Heart left ventricle (tissue), 13 donors: ENCODE measurements at regions not wholly inside any gene's neighbourhood (a gene's known extent, or its start where the extent isn't known, plus 50 kb on each side); places are given as distances from the start of the nearest gene placed in this dataset.

Source experiments
- POLR2A ChIP-seq, 2 donors: fragments of 450-650 bp; IDR thresholded peaks; one replicate each; pipeline ENCODE4 v1.6.1; 2017; ENCODE audit warnings: antibody characterized with exemption in 2 of 2, mild to moderate bottlenecking in 2 of 2, moderate library complexity in 2 of 2
- TF ChIP-seq, protein P1 (sequence below), 12 donors: fragments of 200-600 bp; sonication (generic) in 4 of 12; IDR thresholded peaks; one replicate each; pipeline versions ENCODE4 v1.5.0 to v1.8.0; 2018 to 2022; ENCODE audit warnings: antibody characterized with exemption in 12 of 12, mild to moderate bottlenecking in 5 of 12
- donor health status: ischemic (EF 13 %, LVEDD 7.1; RV severe dilation, severe dysfunction).
- donor health status: DM: no; HTN: yes; CAD: no.
- donor health status: DM: no; HTN: no; CAD: no.
- donor health status: ischemic (EF 25% LVEDD 6.9; RV normal size, moderate dysfunction).
- donor health status: ischemic (EF 25% LVEDD 5.7; RV mildly dilated, moderate dysfunction).
- donor health status: ischemic (EF 35%, LVEDD 5.7; RV mildly dilated, moderate dysfunction).
- donor health status: nonischemic (EF 11% LVEDD 7.7; RV severe dilation, severe dysfunction).
- donor health status: DM: yes; HTN: yes; CAD: no.
- donor health status: PGD.
- donor health status: ischemic (EF 29% LVEDD 5.4; RV normal size, mild dysfunction).
- donor health status: nonischemic (EF 23%, LVEDD 6.1; RV moderate dilation, normal function).

DNA sequence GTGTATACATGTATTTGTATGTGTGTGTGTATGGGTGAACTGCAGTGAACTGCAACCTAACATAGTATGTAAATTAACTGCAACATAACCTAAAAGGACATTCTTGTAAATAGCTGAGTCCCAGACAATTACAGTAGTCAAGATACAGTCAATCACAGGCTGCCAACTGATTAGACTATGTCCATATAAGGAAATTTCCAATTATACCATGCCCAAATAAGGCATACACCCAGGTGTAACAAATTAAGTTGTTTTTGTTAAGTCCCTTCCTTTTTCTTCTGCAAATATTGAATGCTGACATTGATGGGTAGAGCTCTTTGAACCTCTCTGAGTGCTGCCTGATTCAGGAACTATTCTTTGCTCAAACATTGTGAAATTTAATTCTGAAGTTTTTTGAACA, 594.6 kb upstream of the FAM174A start:
- TF ChIP-seq, protein P1, sequence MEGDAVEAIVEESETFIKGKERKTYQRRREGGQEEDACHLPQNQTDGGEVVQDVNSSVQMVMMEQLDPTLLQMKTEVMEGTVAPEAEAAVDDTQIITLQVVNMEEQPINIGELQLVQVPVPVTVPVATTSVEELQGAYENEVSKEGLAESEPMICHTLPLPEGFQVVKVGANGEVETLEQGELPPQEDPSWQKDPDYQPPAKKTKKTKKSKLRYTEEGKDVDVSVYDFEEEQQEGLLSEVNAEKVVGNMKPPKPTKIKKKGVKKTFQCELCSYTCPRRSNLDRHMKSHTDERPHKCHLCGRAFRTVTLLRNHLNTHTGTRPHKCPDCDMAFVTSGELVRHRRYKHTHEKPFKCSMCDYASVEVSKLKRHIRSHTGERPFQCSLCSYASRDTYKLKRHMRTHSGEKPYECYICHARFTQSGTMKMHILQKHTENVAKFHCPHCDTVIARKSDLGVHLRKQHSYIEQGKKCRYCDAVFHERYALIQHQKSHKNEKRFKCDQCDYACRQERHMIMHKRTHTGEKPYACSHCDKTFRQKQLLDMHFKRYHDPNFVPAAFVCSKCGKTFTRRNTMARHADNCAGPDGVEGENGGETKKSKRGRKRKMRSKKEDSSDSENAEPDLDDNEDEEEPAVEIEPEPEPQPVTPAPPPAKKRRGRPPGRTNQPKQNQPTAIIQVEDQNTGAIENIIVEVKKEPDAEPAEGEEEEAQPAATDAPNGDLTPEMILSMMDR (IDR thresholded peaks at IDR 0.05), result no peak
- TF ChIP-seq POLR2A (IDR thresholded peaks at IDR 0.05), result no peak
